ENCODE measurements at regions not wholly inside any gene's neighbourhood (a gene's known extent, or its start where the extent isn't known, plus 50 kb on each side); places are given as distances from the start of the nearest gene placed in this dataset.

DNA sequence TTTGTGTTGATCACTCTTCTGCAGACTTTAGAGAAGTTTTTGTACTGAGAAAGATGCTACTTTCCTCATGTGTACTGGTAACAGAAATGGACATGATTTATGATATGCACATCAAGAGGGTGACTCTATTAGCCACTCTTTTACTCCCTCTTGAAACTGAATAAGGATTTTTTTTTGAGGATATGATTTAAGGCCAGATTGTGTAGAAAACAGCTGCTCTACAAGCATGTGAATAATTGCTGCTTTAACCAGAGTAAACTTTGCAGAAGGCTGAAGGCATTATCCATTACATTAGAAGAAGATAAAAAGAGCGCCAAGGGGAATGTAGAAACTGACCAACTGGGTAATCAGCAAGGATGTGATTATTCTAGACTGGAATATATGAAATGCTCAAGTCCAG lies 276.2 kb upstream of the MAP3K7 start:
- Histone ChIP-seq H3K27ac (no peak overlapping the region), H3K4me3 (no peak overlapping the region)
- TF ChIP-seq, protein P1, sequence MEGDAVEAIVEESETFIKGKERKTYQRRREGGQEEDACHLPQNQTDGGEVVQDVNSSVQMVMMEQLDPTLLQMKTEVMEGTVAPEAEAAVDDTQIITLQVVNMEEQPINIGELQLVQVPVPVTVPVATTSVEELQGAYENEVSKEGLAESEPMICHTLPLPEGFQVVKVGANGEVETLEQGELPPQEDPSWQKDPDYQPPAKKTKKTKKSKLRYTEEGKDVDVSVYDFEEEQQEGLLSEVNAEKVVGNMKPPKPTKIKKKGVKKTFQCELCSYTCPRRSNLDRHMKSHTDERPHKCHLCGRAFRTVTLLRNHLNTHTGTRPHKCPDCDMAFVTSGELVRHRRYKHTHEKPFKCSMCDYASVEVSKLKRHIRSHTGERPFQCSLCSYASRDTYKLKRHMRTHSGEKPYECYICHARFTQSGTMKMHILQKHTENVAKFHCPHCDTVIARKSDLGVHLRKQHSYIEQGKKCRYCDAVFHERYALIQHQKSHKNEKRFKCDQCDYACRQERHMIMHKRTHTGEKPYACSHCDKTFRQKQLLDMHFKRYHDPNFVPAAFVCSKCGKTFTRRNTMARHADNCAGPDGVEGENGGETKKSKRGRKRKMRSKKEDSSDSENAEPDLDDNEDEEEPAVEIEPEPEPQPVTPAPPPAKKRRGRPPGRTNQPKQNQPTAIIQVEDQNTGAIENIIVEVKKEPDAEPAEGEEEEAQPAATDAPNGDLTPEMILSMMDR (IDR thresholded peaks at IDR 0.05), result no peak
- DNase-seq (ENCODE audit: low spot score), result no peak

DNA sequence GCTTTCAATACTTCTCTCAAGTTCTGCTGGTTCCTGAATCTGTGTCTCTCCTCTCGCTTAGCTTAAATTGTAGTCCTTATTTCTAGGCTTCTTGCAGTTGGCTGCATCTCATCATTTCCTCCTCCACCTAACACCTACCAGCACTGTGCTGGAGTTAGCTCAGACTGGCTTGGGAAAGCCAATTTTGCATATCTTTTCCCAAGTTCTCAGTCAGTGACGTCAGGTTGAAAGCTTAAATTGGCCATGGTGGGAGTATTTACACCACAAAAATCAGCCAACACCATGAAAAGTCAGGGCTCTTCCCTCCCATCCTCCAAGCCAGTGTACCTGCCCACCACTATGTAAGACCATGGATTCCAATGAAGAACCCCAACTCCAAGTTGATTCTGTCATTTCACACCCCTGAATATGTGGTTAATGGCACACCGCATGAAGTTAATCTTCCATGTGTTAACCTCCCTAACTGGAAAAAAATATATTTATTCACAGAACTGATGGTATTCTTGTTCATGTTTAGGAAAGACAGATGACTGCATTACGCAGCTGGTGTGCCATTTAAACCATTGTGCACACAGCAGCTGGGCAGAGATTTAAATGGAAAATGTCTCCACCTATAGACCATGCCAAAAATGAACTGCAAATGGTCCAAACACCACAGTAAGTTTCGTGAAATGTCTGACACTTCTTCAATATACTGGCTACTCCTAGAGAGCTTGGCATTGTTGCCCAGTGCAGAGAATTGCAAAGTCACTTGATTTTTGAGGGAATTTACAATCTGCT lies 274.1 kb upstream of the MAP3K7 start:
- Histone ChIP-seq H3K4me3 (no peak overlapping the region), H3K27ac (no peak overlapping the region)
- TF ChIP-seq, protein P1 (IDR thresholded peaks at IDR 0.05), result no peak
- DNase-seq (ENCODE audit: low spot score), result no peak

DNA sequence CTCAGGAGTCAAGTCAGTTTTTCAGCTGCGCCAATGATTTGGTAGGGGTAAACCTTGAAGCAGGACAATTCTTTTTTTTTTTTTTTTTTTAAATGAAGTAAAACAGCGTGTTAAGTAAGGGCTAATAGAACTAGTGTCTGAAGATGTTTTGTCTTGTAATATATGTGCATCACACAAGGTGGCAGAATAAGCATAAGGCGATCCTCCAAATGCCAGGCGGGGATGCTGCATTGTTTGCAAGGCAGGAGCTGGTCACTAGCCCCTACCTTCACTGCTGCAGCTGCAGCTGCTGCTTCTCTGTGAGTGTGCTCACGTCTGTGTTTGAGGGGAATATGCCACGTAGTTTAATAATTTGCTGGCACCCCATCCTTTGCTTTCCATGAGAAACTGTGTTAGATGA lies 272.7 kb upstream of the MAP3K7 start:
- H3K27ac ChIP-seq, result no peak overlapping the region
- TF ChIP-seq, protein P1 (IDR thresholded peaks at IDR 0.05), result no peak
- DNase-seq (ENCODE audit: low spot score), result no peak
- H3K4me3 ChIP-seq, result no peak overlapping the region

DNA sequence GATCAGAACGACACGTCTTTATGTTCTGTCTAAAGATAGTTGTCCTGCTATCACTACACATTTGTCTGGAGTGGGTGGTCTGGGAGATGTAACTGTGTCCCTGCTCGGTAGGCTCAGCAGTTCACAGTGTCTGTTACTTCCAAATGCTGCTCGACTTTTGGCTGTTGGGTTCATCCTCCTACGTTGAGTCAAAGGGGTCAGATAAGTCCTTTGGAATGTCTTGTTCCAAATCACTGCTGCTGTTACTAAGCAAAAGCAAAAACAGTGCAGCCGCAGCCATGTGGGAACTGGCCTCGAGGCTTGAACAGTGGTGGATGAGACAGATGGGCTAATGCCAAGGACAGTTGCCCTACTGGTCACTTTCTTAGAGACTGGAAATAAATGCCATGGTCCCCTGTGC lies 272.2 kb upstream of the MAP3K7 start:
- Histone ChIP-seq H3K27ac (no peak overlapping the region), H3K4me3 (no peak overlapping the region)
- TF ChIP-seq, protein P1 (IDR thresholded peaks at IDR 0.05), result no peak
- DNase-seq (ENCODE audit: low spot score), result no peak

DNA sequence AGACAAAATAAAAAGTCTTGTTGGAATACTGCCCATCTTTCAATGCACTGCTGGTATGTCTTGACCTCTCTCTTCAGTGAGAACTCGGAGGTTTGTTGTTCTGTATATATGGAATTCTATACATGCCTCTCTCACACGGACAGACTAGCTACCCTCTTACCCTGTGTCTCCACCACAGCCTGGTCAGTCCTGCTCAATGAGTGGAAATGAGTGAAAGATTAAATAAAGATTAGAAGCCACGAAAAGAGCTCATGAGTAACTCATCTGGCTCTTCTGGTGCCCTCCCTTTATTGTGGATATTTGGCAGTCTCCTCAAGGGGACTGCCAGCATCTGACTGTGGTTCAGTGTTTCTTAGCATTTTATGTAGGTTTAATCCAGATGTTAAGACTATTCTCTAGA lies 262.8 kb upstream of the MAP3K7 start:
- no peak overlapping the region for H3K27ac ChIP-seq
- TF ChIP-seq, protein P1 (IDR thresholded peaks at IDR 0.05), result no peak
- DNase-seq (ENCODE audit: low spot score), result no peak

DNA sequence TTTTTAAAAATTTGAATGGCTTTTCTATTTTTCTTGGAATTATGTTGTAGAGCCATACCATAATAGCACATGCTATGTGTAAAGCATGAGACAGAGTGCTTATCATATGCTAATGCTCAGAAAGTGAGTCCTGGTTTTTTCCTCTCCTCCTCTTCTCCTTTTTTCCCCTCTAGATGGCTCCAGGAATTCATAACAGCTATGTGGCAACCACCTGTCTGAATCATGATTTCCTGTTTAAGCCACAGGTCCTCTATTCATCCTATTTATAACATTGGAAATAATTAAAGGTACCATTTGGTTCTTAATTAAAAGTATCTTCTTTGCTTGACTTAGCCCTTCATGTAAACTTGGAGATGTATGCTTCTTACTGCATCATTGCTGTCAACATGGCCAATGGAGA lies 260.0 kb upstream of the MAP3K7 start:
- H3K4me3 ChIP-seq, result no peak overlapping the region
- no peak for DNase-seq (ENCODE audit: low spot score)
- no peak overlapping the region for H3K27ac ChIP-seq
- TF ChIP-seq, protein P1 (IDR thresholded peaks at IDR 0.05), result no peak

More for the DNA sequence above, 262.8 kb upstream of the MAP3K7 start:
- no peak overlapping the region for H3K4me3 ChIP-seq

DNA sequence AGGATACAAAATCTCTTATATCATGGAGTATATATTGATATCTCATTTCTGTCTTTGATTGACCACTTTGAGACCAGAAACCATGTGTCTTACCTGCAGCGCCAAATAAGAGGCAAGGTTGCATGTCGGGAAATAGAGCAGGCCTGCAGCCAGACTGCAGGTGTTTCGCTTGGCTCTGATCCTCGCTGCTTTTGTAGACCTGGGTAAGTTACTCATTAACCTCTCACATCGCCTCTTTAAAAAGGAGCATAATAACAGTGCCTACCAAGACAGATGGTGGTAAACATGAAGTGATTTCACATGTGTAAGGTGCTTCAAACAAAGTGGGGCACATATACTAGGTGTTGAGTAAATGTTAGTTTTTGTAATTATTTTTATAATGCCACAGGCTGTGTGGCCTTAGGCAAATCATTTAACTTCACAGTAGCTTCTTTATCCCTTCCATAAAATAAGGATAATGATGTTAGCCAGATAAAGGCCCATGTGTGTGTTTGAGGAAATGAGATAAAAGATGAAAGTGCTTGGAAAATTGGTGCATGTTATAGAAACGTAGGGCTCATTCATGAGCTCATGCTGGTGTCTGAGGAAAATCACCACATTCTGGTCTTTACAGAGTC lies 248.8 kb upstream of the MAP3K7 start:
- H3K27ac ChIP-seq, result no peak overlapping the region
- no peak for DNase-seq (ENCODE audit: low spot score)

More for the DNA sequence above, 248.8 kb upstream of the MAP3K7 start:
- TF ChIP-seq, protein P1 (IDR thresholded peaks at IDR 0.05), result no peak
- no peak overlapping the region for H3K4me3 ChIP-seq
